ENCODE measurements at regions not wholly inside any gene's neighbourhood (a gene's known extent, or its start where the extent isn't known, plus 50 kb on each side); places are given as distances from the start of the nearest gene placed in this dataset.

- no peaks in the 10 kb centered on the region for H3K27me3 ChIP-seq
- intact Hi-C loops (cut with DNase I): no loop called here
- no peak overlapping the region for H3K27ac ChIP-seq
- no peaks in the 10 kb centered on the region for H3K4me1 ChIP-seq
- H3K36me3 ChIP-seq: no peaks in the 10 kb centered on the region
- TF ChIP-seq CTCF (IDR thresholded peaks at IDR 0.05): no peak
- no peak for TF ChIP-seq POLR2A (IDR thresholded peaks at IDR 0.05)
- no peak for TF ChIP-seq POLR2AphosphoS5 (IDR thresholded peaks at IDR 0.05; ENCODE audit: insufficient read depth in 1 of 2, low read depth in 1 of 2)
- DNase-seq (ENCODE audit: extremely low spot score in 2 of 2): no peak
- H3K4me3 ChIP-seq: no peak overlapping the region
- H3K9me3 ChIP-seq: no peaks in the 10 kb centered on the region
Observed at GRCh38 chr15:69529961-69530633, 77.5 kb downstream of the RPLP1 start.

- Histone ChIP-seq H3K36me3 (no peaks in the 10 kb centered on the region), H3K27me3 (no peaks in the 10 kb centered on the region), H3K4me1 (no peaks in the 10 kb centered on the region), H3K27ac (no peak overlapping the region), H3K4me3 (no peak overlapping the region), H3K9me3 (no peaks in the 10 kb centered on the region)
- intact Hi-C loops (cut with DNase I): no loop called here
- DNase-seq (ENCODE audit: extremely low spot score in 2 of 2): no peak
- no peak for TF ChIP-seq POLR2A (IDR thresholded peaks at IDR 0.05)
- no peak for TF ChIP-seq POLR2AphosphoS5 (IDR thresholded peaks at IDR 0.05; ENCODE audit: insufficient read depth in 1 of 2, low read depth in 1 of 2)
- TF ChIP-seq CTCF (IDR thresholded peaks at IDR 0.05): no peak
Observed at GRCh38 chr15:69530991-69531664, 78.5 kb downstream of the RPLP1 start.

GRCh38 chr15:69531665-69532027 lies 79.0 kb downstream of the RPLP1 start:
- TF ChIP-seq POLR2AphosphoS5 (IDR thresholded peaks at IDR 0.05; ENCODE audit: insufficient read depth in 1 of 2, low read depth in 1 of 2): no peak
- TF ChIP-seq POLR2A (IDR thresholded peaks at IDR 0.05): no peak
- no peak for TF ChIP-seq CTCF (IDR thresholded peaks at IDR 0.05)
- no peak for DNase-seq (ENCODE audit: extremely low spot score in 2 of 2)
- Histone ChIP-seq H3K27me3 (no peaks in the 10 kb centered on the region), H3K27ac (no peak overlapping the region), H3K4me3 (no peak overlapping the region), H3K36me3 (no peaks in the 10 kb centered on the region), H3K4me1 (no peaks in the 10 kb centered on the region), H3K9me3 (no peaks in the 10 kb centered on the region)
- intact Hi-C loops (cut with DNase I): no loop called here

- intact Hi-C loops (cut with DNase I): no loop called here
- Histone ChIP-seq H3K36me3 (no peaks in the 10 kb centered on the region), H3K4me3 (no peak overlapping the region), H3K27me3 (no peaks in the 10 kb centered on the region), H3K4me1 (no peaks in the 10 kb centered on the region), H3K27ac (no peak overlapping the region), H3K9me3 (no peaks in the 10 kb centered on the region)
- no peak for TF ChIP-seq POLR2A (IDR thresholded peaks at IDR 0.05)
- no peak for TF ChIP-seq CTCF (IDR thresholded peaks at IDR 0.05)
- TF ChIP-seq POLR2AphosphoS5 (IDR thresholded peaks at IDR 0.05; ENCODE audit: insufficient read depth in 1 of 2, low read depth in 1 of 2): no peak
- no peak for DNase-seq (ENCODE audit: extremely low spot score in 2 of 2)
Observed at GRCh38 chr15:69532066-69532465, 79.4 kb downstream of the RPLP1 start.

GRCh38 chr15:69532856-69533255 lies 80.2 kb downstream of the RPLP1 start:
- no peaks in the 10 kb centered on the region for H3K36me3 ChIP-seq
- intact Hi-C loops (cut with DNase I): no loop called here
- no peak overlapping the region for H3K4me3 ChIP-seq
- H3K27ac ChIP-seq: no peak overlapping the region
- no peaks in the 10 kb centered on the region for H3K4me1 ChIP-seq
- H3K27me3 ChIP-seq: no peaks in the 10 kb centered on the region
- H3K9me3 ChIP-seq: no peaks in the 10 kb centered on the region
- DNase-seq (ENCODE audit: extremely low spot score in 2 of 2): no peak
- TF ChIP-seq POLR2AphosphoS5 (IDR thresholded peaks at IDR 0.05; ENCODE audit: insufficient read depth in 1 of 2, low read depth in 1 of 2) (no peak), CTCF (IDR thresholded peaks at IDR 0.05) (no peak), POLR2A (IDR thresholded peaks at IDR 0.05) (no peak)

Measured in vagina (tissue), 2 donors.